Adipose tissue (tissue), 3 donors: ENCODE measurements at regions not wholly inside any gene's neighbourhood (a gene's known extent, or its start where the extent isn't known, plus 50 kb on each side); places are given as distances from the start of the nearest gene placed in this dataset.
A peak's percentile ranks its signal among the peaks of the same experiment; 100 is the strongest.

Source experiments
- H3K27ac ChIP-seq: one replicate; pipeline ENCODE4 v1.5.1; 2013; ENCODE audit warnings: low read depth, low read length
- WGBS, 3 donors: extraction: QIAGEN DNeasy Blood & Tissue Kit; methylation state at CpG; one replicate each; pipeline ENCODE4 v1.1.7; 2013; 5-methylcytosine and 5-hydroxymethylcytosine counted together
- donor health status: healthy with polysubstance abuse.
- donor health status: Bipolar disorder and iron deficiency.
- donor health status: healthy.

DNA sequence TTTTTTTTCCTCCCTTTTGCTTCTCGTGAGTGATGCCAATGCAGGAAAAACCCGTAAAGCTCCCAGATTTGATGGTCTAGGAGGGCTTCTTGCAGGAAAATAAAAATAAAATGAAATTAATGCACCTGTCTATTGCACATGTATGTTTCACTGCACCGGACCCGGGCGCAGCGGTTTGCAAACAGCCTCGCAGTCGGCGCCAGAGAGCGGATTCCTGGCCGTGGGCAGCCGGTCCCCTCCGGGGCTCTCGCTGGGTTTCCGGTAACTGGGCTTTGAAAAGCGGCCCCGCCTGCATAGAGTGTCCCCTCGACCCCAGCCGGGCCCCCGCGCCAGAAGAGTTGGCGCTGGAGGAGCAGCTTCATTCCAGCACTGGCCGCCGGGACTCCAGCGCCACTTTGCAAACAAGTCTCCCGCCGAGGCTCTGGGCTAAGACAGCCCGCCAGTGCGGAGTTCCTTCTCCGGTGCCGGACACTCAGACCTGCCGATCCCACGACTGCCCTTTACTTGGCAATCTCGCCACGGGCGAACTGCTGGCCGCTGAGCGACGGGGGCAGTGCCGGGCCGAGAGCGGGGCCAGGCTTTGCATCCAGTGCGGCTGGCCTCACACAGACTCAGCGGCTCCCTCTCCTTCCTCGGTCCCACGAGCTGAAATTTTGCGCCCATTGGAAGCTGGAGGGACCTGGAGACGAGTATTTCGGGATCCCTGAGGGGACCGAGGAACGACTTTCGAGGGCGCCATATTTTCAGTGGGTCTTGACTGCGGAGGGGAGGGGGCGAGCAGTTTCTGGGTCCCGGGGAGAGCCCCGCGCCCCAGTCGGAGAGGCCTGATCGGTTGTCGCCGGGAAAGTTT, 225.9 kb upstream of the C2CD4B start:
- 0 to 1% (median 1%) methylated on average over 61 to 62 of the region's 62 CpGs for WGBS, 3 donors
- H3K27ac ChIP-seq: peak overlapping the region; percentile 7

DNA sequence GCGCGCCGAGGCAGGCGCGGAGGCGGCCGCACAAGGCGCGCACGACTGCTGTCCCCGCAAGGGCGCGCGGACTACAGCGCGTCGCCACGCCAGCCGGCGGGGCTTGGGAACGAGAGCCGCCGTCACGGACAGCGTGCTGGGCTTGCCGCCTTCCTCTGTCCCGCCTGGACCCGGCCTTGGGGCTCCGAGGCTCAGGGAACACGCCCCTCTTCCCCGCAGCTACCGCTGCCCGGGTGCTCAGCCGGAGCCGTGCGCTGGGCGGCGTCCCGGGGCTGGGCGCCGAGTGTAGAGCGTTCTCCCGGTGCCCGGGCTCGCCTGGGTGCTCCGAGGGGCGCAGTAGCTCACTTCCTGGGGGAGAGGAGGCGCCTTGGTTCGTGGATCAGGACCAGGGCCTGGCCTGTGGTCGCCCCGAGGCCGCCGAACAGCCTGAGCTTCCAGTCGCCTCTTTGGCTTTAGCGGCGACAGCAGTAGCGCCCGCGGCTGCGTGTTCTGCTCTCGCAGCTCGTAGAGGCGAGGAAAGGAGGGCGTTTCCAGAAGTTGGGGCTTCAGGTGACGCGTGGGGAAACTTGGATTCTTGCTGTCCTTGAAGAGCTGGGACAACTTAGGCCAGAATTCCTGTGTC, 226.7 kb upstream of the C2CD4B start:
- 1% methylated on average over 47 to 66 of the region's 66 CpGs for WGBS, 3 donors
- H3K27ac ChIP-seq: no peak overlapping the region

DNA sequence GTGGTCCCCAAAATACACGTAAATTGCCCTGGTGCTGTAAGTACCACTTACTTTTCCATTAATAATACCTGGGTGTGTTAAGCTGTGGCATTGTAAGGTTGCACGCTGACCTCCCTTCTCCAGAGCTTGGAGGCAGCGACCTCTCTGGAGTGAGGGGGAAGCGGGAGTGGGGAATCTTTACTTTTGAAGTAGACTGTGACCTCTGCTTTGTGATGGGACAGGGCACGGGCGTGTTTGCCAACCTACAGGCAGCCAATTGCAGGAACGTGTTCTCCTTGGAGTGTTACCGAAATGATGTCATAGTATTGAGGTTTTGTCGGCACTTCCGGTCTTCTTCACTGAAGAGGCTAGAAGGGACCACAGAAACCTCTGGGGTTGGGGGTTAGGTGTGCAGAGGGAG, 227.3 kb upstream of the C2CD4B start:
- WGBS, 3 donors: 17 to 22% (median 20%) methylated on average over 10 of the region's 10 CpGs
- no peak overlapping the region for H3K27ac ChIP-seq

DNA sequence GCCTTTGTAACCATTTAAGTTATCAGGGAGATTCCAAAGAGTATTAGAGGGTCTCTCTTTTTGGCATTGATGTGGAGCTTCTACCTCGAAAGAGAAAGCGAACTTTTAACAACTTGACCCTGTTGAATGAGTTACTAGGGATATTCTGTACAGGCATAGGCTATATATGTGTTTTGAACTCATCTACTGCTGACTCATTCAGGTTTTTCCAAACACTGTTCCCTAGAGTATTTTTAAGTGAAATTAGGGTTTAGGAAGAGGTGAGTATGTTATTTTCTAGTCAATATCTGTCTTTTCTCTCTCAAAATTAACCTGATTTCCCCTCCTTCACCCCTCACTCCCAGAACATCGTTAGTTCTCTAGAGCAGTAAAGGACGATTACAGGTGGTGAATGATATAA, 228.1 kb upstream of the C2CD4B start:
- WGBS, 3 donors: 83 to 92% (median 92%) methylated on average over 4 of the region's 4 CpGs
- H3K27ac ChIP-seq: no peak overlapping the region

DNA sequence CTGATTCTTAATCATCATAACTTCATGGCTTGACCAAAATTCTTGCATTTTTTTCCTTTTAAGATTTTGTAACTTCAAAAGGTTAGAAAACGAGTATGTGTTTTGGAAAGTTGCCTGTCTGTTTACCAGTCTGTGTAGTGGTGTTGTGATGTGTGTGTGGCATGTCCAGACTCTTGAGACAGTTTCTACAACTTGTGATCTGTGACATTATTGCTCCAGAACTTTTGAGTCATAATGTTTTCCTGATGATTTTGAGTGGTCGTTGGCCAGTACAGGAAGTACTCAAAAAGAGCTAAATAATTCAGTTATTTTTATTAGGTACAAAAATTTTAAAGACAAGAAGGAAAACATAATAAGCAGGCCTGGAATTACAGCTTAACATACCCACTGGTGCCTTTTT, 229.0 kb upstream of the C2CD4B start:
- 39 to 79% (median 42%) methylated on average over 2 of the region's 2 CpGs for WGBS, 3 donors
- H3K27ac ChIP-seq: no peak overlapping the region

DNA sequence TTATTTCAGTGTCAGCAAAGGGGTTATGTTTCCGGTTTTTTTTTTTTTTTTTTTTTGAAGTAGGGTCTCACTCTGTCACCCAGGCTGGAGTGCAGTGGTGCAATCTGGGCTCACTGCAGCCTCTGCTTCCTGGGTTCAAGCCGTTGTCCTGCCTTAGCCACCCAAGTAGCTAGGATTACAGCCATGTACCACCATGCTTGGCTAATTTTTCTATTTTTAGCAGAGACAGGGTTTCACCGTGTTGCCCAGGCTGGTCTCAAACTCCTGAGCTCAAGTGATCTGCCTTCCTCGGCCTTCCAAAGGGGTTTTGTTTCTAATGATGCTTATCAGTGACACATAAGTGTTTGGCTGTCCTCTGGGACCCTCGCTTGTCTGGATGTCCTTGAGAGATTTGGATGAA, 235.7 kb upstream of the C2CD4B start:
- WGBS, 3 donors: 79 to 91% (median 80%) methylated on average over 5 of the region's 5 CpGs
- no peak overlapping the region for H3K27ac ChIP-seq

DNA sequence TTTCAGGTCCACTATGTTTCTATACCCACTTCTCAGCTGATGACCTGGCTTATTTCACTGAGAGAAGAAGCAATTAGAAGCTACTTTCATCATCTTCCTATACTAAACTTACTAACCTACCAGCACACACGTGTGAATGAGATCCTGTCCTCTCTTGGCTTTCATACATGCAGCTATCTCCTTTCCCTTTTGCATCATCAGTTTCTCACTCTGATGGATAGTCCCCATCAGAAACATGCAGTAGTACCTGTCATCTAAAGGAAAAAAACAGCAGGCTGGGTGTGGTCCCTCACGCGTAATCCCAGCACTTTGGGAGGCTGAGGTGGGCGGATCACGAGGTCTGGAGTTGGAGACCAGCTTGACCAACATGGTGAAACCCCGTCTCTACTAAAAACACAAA, 237.6 kb upstream of the C2CD4B start:
- no peak overlapping the region for H3K27ac ChIP-seq

DNA sequence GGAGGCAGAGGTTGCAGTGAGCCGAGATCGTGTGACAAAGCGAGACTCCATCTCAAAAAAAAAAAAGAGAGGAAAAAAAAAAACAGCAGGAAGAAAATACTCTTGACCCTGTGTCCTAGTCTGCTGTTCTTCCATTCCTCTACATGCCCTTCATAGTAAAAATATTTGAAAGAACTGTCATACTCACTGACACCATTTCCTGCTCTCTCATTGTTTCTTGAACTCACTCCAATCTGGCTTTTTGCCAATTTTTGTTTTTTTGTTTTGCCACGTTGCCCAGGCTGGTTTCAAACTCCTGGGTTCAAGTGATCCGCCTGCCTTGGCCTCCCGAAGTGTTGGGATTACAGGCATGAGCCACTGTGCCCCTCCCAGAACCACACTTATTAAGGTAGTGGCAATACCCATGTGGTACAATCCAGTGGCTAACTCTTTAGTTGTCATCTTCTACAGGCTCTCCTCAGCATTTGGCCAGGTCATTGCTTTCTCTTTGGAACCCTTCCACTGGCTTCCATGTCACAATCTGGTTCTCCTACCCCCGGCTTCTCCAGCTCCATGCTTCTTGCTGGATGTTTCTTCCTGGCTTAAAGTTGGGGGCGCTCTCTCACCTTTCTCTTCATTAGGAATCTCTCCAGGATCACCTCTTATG, 238.2 kb upstream of the C2CD4B start:
- WGBS, 3 donors: 60 to 77% (median 72%) methylated on average over 8 of the region's 8 CpGs

More for the DNA sequence above, 237.6 kb upstream of the C2CD4B start:
- 92 to 95% (median 93%) methylated on average over 6 of the region's 6 CpGs for WGBS, 3 donors

DNA sequence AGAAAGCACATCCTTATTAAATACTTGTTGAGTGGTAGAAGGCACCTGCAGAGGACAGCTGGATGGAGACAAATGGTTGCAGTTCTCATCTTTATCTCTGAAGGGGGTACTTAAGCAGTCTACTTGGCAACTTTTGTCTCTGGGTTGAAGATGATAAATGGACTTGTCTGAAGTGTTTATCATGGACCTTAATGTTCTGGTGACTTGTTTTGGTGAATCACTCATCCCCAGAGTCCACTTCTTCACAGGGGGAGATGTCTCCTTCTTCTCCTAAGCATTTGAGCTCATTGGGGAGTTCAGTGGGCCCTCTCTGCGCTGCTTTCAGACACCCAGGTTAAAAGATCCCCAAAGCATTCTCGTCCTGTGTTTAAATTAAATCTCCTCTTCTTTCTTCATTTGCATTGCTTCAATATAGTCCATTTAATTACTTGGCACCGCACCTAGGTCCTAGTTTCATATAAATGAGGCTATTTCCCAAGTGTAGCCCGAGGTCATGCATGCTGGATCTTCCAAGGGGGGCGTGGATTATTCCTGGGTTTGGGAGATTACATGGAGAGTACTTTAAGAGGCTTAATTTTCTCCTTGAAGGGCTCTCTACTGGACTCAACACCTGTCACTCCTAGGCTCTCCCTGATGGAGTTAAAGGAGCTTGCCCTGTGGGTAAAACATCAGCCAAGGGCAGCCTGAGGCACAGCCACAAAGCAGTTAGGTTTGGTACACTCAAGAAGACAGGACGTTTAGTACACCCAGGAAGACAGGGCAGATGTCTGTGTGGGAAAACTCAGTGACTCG, 239.3 kb upstream of the C2CD4B start:
- 65 to 75% (median 67%) methylated on average over 7 of the region's 7 CpGs for WGBS, 3 donors
- no peak overlapping the region for H3K27ac ChIP-seq

More for the DNA sequence above, 238.2 kb upstream of the C2CD4B start:
- no peak overlapping the region for H3K27ac ChIP-seq

DNA sequence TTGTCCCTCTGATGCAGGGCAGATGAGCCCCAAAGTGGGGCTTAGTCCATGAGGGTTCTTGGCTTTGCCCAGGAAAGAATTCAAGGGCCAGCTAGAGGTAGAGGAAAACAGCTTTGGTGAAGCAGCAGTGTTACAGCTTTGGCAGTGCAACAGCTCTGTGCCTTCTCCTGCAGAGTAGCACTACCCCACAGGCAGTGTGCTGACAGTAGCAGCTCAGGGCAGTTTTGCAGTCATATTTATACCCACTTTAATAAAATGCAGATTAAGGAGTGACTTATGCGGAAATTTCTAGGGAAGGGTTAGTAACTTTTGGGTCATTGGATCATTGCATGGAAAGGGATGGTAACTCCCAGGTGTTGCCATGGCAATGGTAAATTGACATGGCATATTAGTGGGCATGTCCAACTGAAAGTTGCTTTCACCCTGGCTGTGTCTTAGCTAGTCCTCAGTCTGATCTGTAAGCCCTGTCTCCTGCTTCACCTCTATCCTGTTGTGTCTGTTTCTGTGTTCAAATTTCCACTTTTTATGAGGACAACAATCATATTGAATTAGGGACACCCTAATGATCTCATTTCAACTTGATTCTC, 241.3 kb upstream of the C2CD4B start:
- WGBS, 3 donors: 98 to 100% (median 100%) methylated on average over 1 of the region's 1 CpG
- H3K27ac ChIP-seq: no peak overlapping the region

DNA sequence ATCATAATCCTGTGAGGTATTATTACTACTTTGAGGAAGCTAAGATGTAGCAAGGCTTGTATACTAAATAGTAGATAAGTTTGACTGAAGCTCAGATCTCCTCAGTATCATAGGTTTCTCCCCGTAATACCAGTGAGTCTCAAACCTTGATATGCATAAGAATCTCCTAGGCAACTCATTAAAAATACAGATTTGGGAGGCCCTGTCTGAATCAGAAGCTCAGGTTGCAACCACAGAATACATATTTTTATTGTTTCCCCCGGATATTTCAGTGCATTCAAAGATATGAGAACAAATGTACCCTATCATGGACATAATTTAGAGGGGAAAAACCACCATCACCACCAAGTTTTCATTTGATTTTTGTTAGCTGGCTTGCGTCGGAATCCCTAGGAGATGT, 242.1 kb upstream of the C2CD4B start:
- WGBS, 3 donors: 91 to 93% (median 93%) methylated on average over 4 of the region's 4 CpGs
- no peak overlapping the region for H3K27ac ChIP-seq

DNA sequence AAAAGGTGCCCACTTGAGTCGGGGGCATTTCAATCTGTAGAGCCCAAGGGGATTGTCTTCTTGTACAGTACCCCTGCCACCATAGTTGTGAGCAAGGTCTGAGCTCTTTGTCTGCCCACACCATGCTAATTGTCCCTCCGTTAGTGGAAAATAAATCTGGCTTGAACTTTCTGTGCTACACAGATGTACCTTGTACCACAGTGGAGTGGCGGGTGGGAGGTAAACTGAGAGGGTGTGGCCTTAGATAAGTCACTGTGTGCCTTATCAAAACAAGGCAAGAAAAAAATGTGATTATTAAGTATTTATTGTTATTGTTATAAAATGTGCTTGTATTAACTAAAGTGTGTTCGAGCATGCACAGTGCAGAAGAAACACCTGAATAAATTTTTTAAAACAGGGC, 242.9 kb upstream of the C2CD4B start:
- no peak overlapping the region for H3K27ac ChIP-seq
- 79 to 97% (median 89%) methylated on average over 4 of the region's 4 CpGs for WGBS, 3 donors

DNA sequence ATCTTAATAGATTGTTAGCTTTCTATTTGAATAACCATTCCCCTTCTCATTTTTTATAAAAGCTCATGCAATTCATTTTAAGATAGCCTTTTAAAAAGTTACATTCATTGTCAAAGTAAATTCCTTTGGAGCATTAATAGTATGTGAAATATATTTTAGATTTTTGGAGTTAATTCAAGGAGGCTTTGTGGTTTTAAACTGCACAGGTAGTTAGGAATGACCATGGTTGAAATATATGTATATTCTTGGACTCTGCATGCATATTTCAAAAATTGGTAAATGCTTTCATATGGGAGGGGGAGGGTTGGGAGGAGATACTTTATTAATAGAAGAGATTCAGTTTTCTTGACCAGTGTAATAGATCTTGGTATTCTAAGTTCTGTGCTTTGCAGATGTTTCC, 244.4 kb upstream of the C2CD4B start:
- no peak overlapping the region for H3K27ac ChIP-seq

DNA sequence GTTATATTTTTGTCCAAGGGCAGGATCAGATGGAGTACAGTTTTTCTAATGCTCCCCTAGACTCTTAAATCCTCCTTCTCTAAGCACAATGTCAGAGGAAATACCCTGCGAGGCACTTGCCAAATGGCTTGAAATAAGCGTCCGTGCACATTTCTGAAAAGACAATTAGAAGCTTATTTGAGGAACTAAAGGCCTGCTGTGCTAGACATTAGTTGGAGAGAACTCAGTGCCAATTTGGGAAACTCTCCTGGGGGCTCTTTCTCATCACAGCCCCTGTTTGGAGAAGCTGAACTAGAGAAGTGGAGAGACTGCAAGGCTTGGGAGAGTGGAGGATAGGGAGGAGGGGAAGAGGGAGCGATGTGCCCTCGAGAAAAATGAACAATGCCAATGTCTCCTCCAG, 247.6 kb upstream of the C2CD4B start:
- no peak overlapping the region for H3K27ac ChIP-seq
- 43 to 85% (median 51%) methylated on average over 5 of the region's 5 CpGs for WGBS, 3 donors

DNA sequence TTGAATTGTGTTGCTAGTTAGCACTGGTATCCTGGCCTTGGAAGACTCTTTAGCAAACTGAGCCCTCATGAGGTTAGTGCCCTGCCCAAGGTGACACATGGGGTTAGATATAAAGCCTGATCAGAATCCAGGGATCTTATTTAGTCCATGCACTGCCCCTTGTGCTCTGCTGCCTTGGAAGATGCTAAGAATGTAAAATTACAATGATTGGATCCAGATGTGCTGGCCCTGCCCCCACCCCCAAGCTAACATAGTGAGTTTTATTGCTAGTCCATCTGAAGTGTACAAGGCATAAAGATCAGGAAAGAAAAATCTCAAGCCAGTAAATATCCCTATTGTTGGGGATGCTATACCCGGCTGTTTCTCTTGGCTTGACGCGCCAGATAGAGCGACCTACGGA, 248.1 kb upstream of the C2CD4B start:
- WGBS, 3 donors: 68 to 92% (median 71%) methylated on average over 5 of the region's 5 CpGs
- H3K27ac ChIP-seq: no peak overlapping the region

DNA sequence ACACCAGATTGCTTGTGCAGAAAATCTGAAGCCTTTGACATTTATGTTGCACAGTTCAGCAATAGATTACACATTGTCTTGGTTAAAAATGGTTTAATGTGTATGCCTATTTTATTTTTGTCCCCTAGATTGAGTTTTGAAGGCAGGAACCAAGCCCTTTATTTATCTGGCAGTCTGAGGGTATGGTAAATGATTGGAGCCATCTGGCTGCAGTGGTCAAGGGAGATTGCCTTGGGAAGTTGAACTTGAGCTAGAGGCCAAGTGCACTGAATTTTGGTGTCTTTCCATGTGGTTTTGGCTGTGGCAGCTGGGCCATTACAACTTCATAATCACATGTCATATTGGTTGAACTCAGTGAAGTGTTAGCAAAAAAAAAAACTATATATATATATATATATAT, 248.7 kb upstream of the C2CD4B start:
- no peak overlapping the region for H3K27ac ChIP-seq

DNA sequence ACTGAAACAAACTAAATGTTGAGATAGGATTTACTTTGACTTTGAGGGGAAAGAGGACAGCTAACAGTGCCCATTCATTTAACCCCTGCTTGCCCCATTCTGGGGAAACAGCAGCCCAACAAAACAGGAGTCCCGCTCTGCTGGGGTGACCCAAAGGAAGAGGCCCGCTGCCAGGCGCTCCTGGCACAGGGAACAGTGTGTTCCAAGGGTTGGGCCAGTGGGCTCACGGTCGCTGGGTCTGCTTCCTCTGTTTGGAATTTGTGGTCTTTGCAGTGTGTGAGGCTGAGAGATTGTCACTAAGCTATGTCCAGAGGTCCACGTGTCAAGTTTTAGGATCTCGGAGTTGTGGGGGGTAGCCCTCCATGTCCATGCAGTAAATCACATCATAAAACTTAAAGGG, 250.4 kb upstream of the C2CD4B start:
- WGBS, 3 donors: 90% methylated on average over 7 of the region's 7 CpGs
- no peak overlapping the region for H3K27ac ChIP-seq

DNA sequence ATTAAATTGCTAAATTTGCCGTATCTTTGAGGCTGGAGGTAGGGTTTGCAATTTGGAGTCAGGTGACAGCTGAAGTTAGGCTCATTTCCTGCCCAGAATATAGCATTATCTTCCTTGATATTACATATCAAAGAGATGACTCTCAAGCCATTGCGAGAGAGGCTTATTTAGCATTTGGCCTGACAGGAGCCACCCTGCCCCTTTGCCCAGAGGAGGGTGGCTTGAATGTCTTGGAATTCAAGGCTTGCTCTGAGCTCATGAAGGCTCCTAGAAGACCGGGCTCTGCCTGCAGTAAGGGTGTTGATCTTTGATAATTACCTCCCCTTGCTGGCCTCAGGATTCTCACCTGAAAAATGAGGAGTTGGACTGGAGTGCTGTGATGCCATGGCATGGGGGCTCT, 251.4 kb upstream of the C2CD4B start:
- WGBS, 3 donors: 88 to 91% (median 88%) methylated on average over 3 of the region's 3 CpGs

DNA sequence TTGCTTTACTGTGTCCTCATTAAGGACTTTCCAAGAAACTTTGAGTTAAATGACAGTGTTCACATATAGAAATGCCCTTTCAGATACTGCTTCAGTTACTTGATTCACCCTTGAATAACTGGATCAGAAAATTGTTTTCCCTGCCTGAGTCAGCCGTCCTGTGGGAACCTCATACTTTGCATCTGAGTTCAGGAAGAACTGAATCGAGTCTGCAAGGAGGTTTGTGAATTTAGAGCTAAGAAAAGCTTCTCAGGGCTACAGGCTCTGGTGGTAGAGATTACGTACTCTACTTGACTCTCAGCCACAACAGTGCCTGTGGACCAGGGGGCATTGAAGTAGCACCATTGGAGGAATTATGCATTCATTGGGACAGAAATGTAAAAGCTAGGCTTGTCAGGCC, 252.4 kb upstream of the C2CD4B start:
- no peak overlapping the region for H3K27ac ChIP-seq
- 68 to 82% (median 81%) methylated on average over 3 of the region's 3 CpGs for WGBS, 3 donors

More for the DNA sequence above, 251.4 kb upstream of the C2CD4B start:
- no peak overlapping the region for H3K27ac ChIP-seq
